SK-N-SH (cell line): ENCODE measurements at regions not wholly inside any gene's neighbourhood (a gene's known extent, or its start where the extent isn't known, plus 50 kb on each side); places are given as distances from the start of the nearest gene placed in this dataset.
A peak's percentile ranks its signal among the peaks of the same experiment; 100 is the strongest.

Experiments
- CTCF ChIA-PET: fragments of 300-600, 350-600 bp; formaldehyde crosslinking; extraction: SDS; loops from one replicate; lab custom pipeline; 2021; lab: Yijun Ruan, JAX
- POLR2A ChIA-PET: fragments of 350-600 bp; sonication (Branson Sonifier 250); formaldehyde crosslinking; extraction: SDS; loops from one replicate; lab custom pipeline; 2020; ENCODE audit warnings: antibody characterized with exemption, inconsistent platforms; lab: Yijun Ruan, JAX
- DNase-seq: peaks from one replicate; pipeline ENCODE4 v3.0.0; 2012
- H2AFZ ChIP-seq: fragments of 200-600 bp; sonication (generic); 2 replicates; pipeline ENCODE4 v1.8.1; 2016; ENCODE audit warnings: antibody characterized with exemption, mild to moderate bottlenecking, low read depth
- H3F3A ChIP-seq: fragments of 200-600 bp; sonication (generic); replicated peaks from 2 replicates; pipeline ENCODE3; 2016; ENCODE audit warnings: antibody characterized with exemption, mild to moderate bottlenecking; ENCODE audit not compliant: insufficient read depth
- H3K27ac ChIP-seq, 2 experiments: fragments of 200-500 bp in 1 of 2; fragments of 200-600 bp in 1 of 2; sonication (Bioruptor generic) in 1 of 2; sonication (generic), shearing (Covaris generic) in 1 of 2; 2 replicates each; pipeline versions ENCODE4 v1.5.1 to v1.6.1; 2014 to 2016; ENCODE audit warnings: low read depth in 2 of 2, inconsistent platforms in 1 of 2, low read length in 1 of 2, mild to moderate bottlenecking in 1 of 2, mixed read lengths in 1 of 2
- H3K27me3 ChIP-seq: fragments of 200-600 bp; sonication (generic), shearing (Covaris generic); 2 replicates; pipeline ENCODE4 v1.6.1; 2016; ENCODE audit warnings: mixed run types; ENCODE audit not compliant: insufficient read depth
- H3K36me3 ChIP-seq, 2 experiments: fragments of 200-500 bp in 1 of 2; fragments of 200-600 bp in 1 of 2; sonication (Bioruptor generic) in 1 of 2; sonication (generic) in 1 of 2; replicated peaks in 1 of 2; 2 replicates each; pipeline versions ENCODE3 to v1.5.1; 2014 to 2016; ENCODE audit warnings: low read length in 1 of 2, mild to moderate bottlenecking in 1 of 2; ENCODE audit not compliant: insufficient read depth in 2 of 2, control insufficient read depth in 1 of 2
- H3K4me1 ChIP-seq, 2 experiments: fragments of 200-500 bp in 1 of 2; fragments of 200-600 bp in 1 of 2; sonication (Bioruptor generic) in 1 of 2; sonication (generic), shearing (Covaris generic) in 1 of 2; 2 replicates each; pipeline versions ENCODE4 v1.5.1 to v1.6.1; 2014 to 2016; ENCODE audit warnings: low read depth in 1 of 2, low read length in 1 of 2, mixed run types in 1 of 2; ENCODE audit not compliant: insufficient read depth in 2 of 2, control insufficient read depth in 1 of 2
- H3K4me2 ChIP-seq: fragments of 200-600 bp; sonication (generic), shearing (Covaris generic); 2 replicates; pipeline ENCODE4 v1.6.1; 2017; ENCODE audit warnings: mixed run types
- H3K4me3 ChIP-seq, 2 experiments: fragments of 200-500 bp in 1 of 2; fragments of 200-600 bp in 1 of 2; sonication (Bioruptor generic) in 1 of 2; sonication (generic), shearing (Covaris generic) in 1 of 2; 2 replicates each; pipeline versions ENCODE4 v1.5.1 to v1.8.1; 2014 to 2016; ENCODE audit warnings: low read depth in 2 of 2, inconsistent platforms in 1 of 2, low read length in 1 of 2, mild to moderate bottlenecking in 1 of 2, mixed read lengths in 1 of 2, moderate library complexity in 1 of 2
- H3K79me2 ChIP-seq: fragments of 200-600 bp; sonication (generic); 2 replicates; pipeline ENCODE4 v1.8.1; 2017; ENCODE audit warnings: mild to moderate bottlenecking; ENCODE audit not compliant: insufficient read depth
- H3K9ac ChIP-seq: fragments of 200-600 bp; sonication (generic); 2 replicates; pipeline ENCODE4 v1.6.1; 2017; ENCODE audit warnings: mixed run types
- H3K9me2 ChIP-seq: fragments of 200-600 bp; sonication (generic); 2 replicates; pipeline ENCODE4 v1.6.1; 2017; ENCODE audit warnings: mixed run types
- H3K9me3 ChIP-seq: fragments of 200-600 bp; sonication (generic); 2 replicates; pipeline ENCODE4 v1.6.1; 2017; ENCODE audit warnings: mixed run types, mild to moderate bottlenecking, moderate library complexity
- H4K20me1 ChIP-seq: fragments of 200-600 bp; sonication (generic); 2 replicates; pipeline ENCODE4 v1.6.1; 2017; ENCODE audit warnings: mild to moderate bottlenecking, mixed run types; ENCODE audit not compliant: insufficient read depth
- CHD2 ChIP-seq: fragments of 150-350 bp; IDR thresholded peaks from 2 replicates; pipeline ENCODE4 v1.6.1; 2018; ENCODE audit warnings: low read length; ENCODE audit not compliant: partially characterized antibody
- ELF1 ChIP-seq: IDR thresholded peaks from 2 replicates; pipeline ENCODE4 v1.4.0; 2012
- GATA2 ChIP-seq: sonication (generic); formaldehyde crosslinking; IDR thresholded peaks from 2 replicates; pipeline ENCODE4 v1.5.0; 2020; ENCODE audit warnings: mild to moderate bottlenecking, missing genetic modification reagents
- IRF3 ChIP-seq: fragments of 150-350 bp; IDR thresholded peaks from 2 replicates; pipeline ENCODE4 v1.6.1; 2016; ENCODE audit warnings: mild to moderate bottlenecking, low read depth, low read length
- MEF2A ChIP-seq: IDR thresholded peaks from 2 replicates; pipeline ENCODE4 v1.4.0; 2012; ENCODE audit warnings: low read depth, borderline replicate concordance
- NRF1 ChIP-seq: IDR thresholded peaks from 2 replicates; pipeline ENCODE4 v1.6.1; 2012; ENCODE audit warnings: low read depth, mild to moderate bottlenecking, low read length
- RAD21 ChIP-seq: IDR thresholded peaks from 2 replicates; pipeline ENCODE4 v1.6.1; 2012; ENCODE audit warnings: mild to moderate bottlenecking, low read length
- RCOR1 ChIP-seq: fragments of 150-350 bp; IDR thresholded peaks from 2 replicates; pipeline ENCODE4 v1.6.1; 2017; ENCODE audit warnings: antibody characterized with exemption, low read length
- TCF12 ChIP-seq: IDR thresholded peaks from 2 replicates; pipeline ENCODE4 v1.4.0; 2012
- WGBS: methylation state at CpG from one replicate; pipeline ENCODE4 v1.1.6; 2017; ENCODE audit warnings: low lambda C conversion rate; 5-methylcytosine and 5-hydroxymethylcytosine counted together
- TF ChIP-seq, protein P1 (sequence below): IDR thresholded peaks from 2 replicates; pipeline ENCODE4; 2012

GRCh38 chrX:134074151-134074550 is 88.8 kb upstream of the GPC3 start:
- Histone ChIP-seq H3K79me2 (no peaks in the 10 kb centered on the region), H3K4me2 (no peak overlapping the region), H4K20me1 (no peaks in the 10 kb centered on the region), H3K9ac (no peak overlapping the region), H3K36me3 (no peaks in the 10 kb centered on the region), H3F3A (peaks cover 11% of the 10 kb centered on the region), H3K4me3 (no peak overlapping the region), H3K27me3 (no peaks in the 10 kb centered on the region), H2AFZ (no peak overlapping the region), H3K4me1 (no peaks in the 10 kb centered on the region), H3K9me2 (no peaks in the 10 kb centered on the region), H3K9me3 (no peaks in the 10 kb centered on the region), H3K27ac (no peak overlapping the region)
- TF ChIP-seq TCF12, result no peak
- no peak for TF ChIP-seq RCOR1
- TF ChIP-seq ELF1, result no peak
- TF ChIP-seq NRF1, result no peak
- ChIA-PET CTCF (no interaction called here), POLR2A (no interaction called here)
- WGBS, result 6% methylated on average over 3 of the region's 3 CpGs
- DNase-seq, result no peak

- Histone ChIP-seq H3F3A (peaks cover 11% of the 10 kb centered on the region), H3K4me3 (no peak overlapping the region), H3K9me2 (no peaks in the 10 kb centered on the region), H3K79me2 (no peaks in the 10 kb centered on the region), H3K9me3 (no peaks in the 10 kb centered on the region), H3K4me2 (no peak overlapping the region), H3K4me1 (no peaks in the 10 kb centered on the region), H3K27ac (no peak overlapping the region), H3K9ac (no peak overlapping the region), H4K20me1 (no peaks in the 10 kb centered on the region), H3K27me3 (no peaks in the 10 kb centered on the region), H2AFZ (no peak overlapping the region), H3K36me3 (no peaks in the 10 kb centered on the region)
- DNase-seq, result no peak
- WGBS, result 9% methylated on average over 21 of the region's 26 CpGs
- POLR2A ChIA-PET, result no interaction called here
- CTCF ChIA-PET, result no interaction called here
- TF ChIP-seq RAD21, result no peak
- TF ChIP-seq, protein P1, sequence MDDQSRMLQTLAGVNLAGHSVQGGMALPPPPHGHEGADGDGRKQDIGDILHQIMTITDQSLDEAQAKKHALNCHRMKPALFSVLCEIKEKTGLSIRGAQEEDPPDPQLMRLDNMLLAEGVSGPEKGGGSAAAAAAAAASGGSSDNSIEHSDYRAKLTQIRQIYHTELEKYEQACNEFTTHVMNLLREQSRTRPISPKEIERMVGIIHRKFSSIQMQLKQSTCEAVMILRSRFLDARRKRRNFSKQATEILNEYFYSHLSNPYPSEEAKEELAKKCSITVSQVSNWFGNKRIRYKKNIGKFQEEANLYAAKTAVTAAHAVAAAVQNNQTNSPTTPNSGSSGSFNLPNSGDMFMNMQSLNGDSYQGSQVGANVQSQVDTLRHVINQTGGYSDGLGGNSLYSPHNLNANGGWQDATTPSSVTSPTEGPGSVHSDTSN, result 0 out of 2 replicates have a peak, but pooled peaks have one; percentile 11
These were observed 90.7 kb upstream of the GPC3 start for GRCh38 chrX:134075894-134076718.

GRCh38 chrX:134095366-134095765 is 110.0 kb upstream of the GPC3 start:
- no peaks in the 10 kb centered on the region for H3K4me1 ChIP-seq
- no peak overlapping the region for H3K4me3 ChIP-seq
- DNase-seq, result no peak
- H3K9me3 ChIP-seq, result no peaks in the 10 kb centered on the region
- H3K9me2 ChIP-seq, result no peaks in the 10 kb centered on the region
- ChIA-PET POLR2A (no interaction called here), CTCF (interaction anchor here (1.1 kb wide), 1 partner anchor 39 kb away, joined by 3 read pairs; no protein-coding TSS in a partner anchor)
- no peak overlapping the region for H3K9ac ChIP-seq
- H2AFZ ChIP-seq, result no peak overlapping the region
- no peaks in the 10 kb centered on the region for H3K36me3 ChIP-seq
- TF ChIP-seq CHD2 (no peak), MEF2A (no peak), IRF3 (no peak), GATA2 (CRISPR knock-in tag) (no peak), ELF1 (no peak)
- no peaks in the 10 kb centered on the region for H3K79me2 ChIP-seq
- H3K27ac ChIP-seq, result no peak overlapping the region
- H3K27me3 ChIP-seq, result no peaks in the 10 kb centered on the region; the same call in 1 of the 2 replicates
- no peaks in the 10 kb centered on the region for H3F3A ChIP-seq
- no peaks in the 10 kb centered on the region for H4K20me1 ChIP-seq
- H3K4me2 ChIP-seq, result no peak overlapping the region
